ENCODE measurements at regions not wholly inside any gene's neighbourhood (a gene's known extent, or its start where the extent isn't known, plus 50 kb on each side); places are given as distances from the start of the nearest gene placed in this dataset.

DNA sequence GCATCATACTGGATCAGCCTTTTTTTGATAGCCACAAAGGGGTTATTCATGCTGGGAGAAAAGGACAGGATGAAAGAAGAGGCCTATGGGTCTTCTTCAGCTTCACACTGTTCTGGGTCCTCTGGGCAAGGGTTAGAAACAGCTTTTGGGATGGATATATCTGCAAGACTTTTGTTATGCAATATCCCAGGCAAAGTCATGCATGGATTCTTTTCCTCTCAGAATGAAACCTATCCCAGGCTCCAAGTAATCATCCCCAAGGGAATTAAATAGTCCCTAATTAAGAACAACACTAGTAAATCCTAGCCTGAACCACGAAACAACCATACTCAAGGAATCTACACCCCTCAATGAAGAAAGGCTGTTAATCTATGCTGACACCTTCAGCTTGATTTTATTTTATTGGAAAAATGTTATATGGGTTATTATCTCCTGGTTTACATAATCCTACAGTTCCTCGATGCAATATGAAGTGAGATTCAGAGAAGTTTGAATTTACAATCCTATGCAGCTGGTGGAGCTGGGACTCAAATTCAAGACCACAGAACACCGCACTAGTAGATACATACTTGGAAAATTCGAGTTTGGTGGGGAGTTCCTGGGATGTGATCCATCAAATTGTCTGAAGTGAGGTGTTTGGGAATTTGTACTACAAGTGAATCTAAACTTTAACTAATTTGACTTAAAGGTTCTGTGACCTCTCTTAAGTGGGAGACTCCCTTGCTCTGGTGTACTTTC lies 338.6 kb downstream of the TBX15 start:
- no peak overlapping the region for H3K4me2 ChIP-seq (ENCODE audit: low read depth, low read length, poor library complexity, severe bottlenecking)
- H3K4me1 ChIP-seq (ENCODE audit: low read length): no peaks in the 10 kb centered on the region
- no peak overlapping the region for H3K9ac ChIP-seq (ENCODE audit: low read length)
- H3K79me2 ChIP-seq (ENCODE audit: low read length): no peaks in the 10 kb centered on the region
- H4K20me1 ChIP-seq (ENCODE audit: insufficient read depth, low read depth, low read length): no peaks in the 10 kb centered on the region
- H3K27ac ChIP-seq (ENCODE audit: low read length): no peak overlapping the region
- H2AFZ ChIP-seq (ENCODE audit: low read length): no peak overlapping the region
- no peaks in the 10 kb centered on the region for H3K9me2 ChIP-seq (replicated peaks; ENCODE audit: insufficient read depth, low read length)
- H3K9me3 ChIP-seq (ENCODE audit: low read length): no peaks in the 10 kb centered on the region
- DNase-seq: no peak
- H3K27me3 ChIP-seq (ENCODE audit: low read length): 0 out of 2 replicates have a peak, but pooled peaks cover 4% of the 10 kb centered on the region
- H3K36me3 ChIP-seq (ENCODE audit: insufficient read depth, low read length): no peaks in the 10 kb centered on the region
- H3K4me3 ChIP-seq (ENCODE audit: low read length): no peak overlapping the region

DNA sequence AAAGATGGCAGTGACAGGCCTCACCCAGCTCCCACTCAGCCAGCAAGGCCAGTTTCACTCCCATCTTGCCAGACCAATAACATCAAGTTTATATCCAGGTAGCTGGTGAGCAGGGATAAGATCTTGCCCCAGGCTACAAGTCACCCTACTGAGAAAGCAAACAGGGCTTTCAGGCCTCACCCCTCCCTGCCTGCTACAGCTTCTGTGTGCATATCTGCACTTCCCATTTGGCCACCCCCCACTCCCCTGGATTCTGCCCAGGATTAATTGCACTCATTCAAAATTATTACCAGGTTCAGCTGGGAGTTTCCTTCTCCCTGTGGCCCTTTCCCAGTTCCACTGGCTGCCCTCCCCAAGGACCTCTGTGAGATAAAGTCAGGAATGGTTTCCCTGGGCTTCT lies 352.1 kb downstream of the TBX15 start:
- H3K27me3 ChIP-seq (ENCODE audit: low read length): no peaks in the 10 kb centered on the region
- no peaks in the 10 kb centered on the region for H3K79me2 ChIP-seq (ENCODE audit: low read length)
- H3K4me1 ChIP-seq (ENCODE audit: low read length): no peaks in the 10 kb centered on the region
- no peak overlapping the region for H3K4me2 ChIP-seq (ENCODE audit: low read depth, low read length, poor library complexity, severe bottlenecking)
- no peak overlapping the region for H3K4me3 ChIP-seq (ENCODE audit: low read length)
- no peak for DNase-seq
- H3K9me3 ChIP-seq (ENCODE audit: low read length): no peaks in the 10 kb centered on the region
- H4K20me1 ChIP-seq (ENCODE audit: insufficient read depth, low read depth, low read length): no peaks in the 10 kb centered on the region
- H3K9me2 ChIP-seq (replicated peaks; ENCODE audit: insufficient read depth, low read length): no peaks in the 10 kb centered on the region; the same call in 1 of the 2 replicates
- H2AFZ ChIP-seq (ENCODE audit: low read length): no peak overlapping the region
- no peaks in the 10 kb centered on the region for H3K36me3 ChIP-seq (ENCODE audit: insufficient read depth, low read length)
- H3K9ac ChIP-seq (ENCODE audit: low read length): no peak overlapping the region
- no peak overlapping the region for H3K27ac ChIP-seq (ENCODE audit: low read length)

DNA sequence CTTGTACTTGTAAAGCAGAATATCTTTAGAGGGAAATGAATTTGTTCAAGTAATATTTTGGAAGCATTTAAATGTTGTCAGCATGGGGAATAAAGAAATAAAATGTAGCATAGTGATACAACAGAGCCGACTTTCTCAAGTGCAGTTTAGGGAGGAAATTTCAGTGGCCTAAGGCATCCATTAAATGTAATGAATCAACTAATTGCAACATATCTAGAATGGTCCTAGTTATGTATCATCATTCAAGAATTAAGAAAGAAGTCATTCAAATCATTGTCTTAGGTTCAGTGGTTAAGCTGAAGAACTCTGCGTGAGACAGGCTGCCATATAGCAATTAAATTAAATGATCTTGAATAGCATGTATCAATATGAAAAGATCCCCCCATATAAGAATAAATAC lies 360.7 kb downstream of the TBX15 start:
- Histone ChIP-seq H3K9me3 (ENCODE audit: low read length) (no peaks in the 10 kb centered on the region), H3K4me1 (ENCODE audit: low read length) (no peaks in the 10 kb centered on the region), H3K9ac (ENCODE audit: low read length) (no peak overlapping the region), H3K9me2 (replicated peaks; ENCODE audit: insufficient read depth, low read length) (no peaks in the 10 kb centered on the region), H3K36me3 (ENCODE audit: insufficient read depth, low read length) (no peaks in the 10 kb centered on the region), H2AFZ (ENCODE audit: low read length) (no peak overlapping the region), H3K79me2 (ENCODE audit: low read length) (no peaks in the 10 kb centered on the region), H3K4me2 (ENCODE audit: low read depth, low read length, poor library complexity, severe bottlenecking) (no peak overlapping the region), H3K27ac (ENCODE audit: low read length) (no peak overlapping the region), H3K27me3 (ENCODE audit: low read length) (no peaks in the 10 kb centered on the region), H3K4me3 (ENCODE audit: low read length) (no peak overlapping the region), H4K20me1 (ENCODE audit: insufficient read depth, low read depth, low read length) (no peaks in the 10 kb centered on the region)
- no peak for DNase-seq

DNA sequence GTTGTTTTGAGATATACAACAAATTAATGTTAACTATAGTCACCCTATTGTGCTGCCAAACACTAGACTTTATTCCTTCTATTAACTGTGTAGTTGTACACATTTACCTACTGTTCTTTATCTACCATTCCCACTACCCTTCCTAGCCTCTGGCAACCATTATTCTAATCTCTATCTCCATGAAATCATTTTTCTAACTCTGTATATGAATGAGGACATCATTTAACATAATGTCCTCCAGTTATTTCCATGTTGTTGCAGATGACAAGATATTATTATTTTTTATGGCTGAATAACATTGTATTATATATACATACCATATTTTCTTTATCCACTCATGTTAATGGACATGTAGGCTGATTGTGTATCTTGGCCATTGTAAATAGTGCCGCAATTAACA lies 366.3 kb downstream of the TBX15 start:
- H3K36me3 ChIP-seq (ENCODE audit: insufficient read depth, low read length): no peaks in the 10 kb centered on the region
- H2AFZ ChIP-seq (ENCODE audit: low read length): no peak overlapping the region
- no peak overlapping the region for H3K4me3 ChIP-seq (ENCODE audit: low read length)
- H3K79me2 ChIP-seq (ENCODE audit: low read length): no peaks in the 10 kb centered on the region
- H3K4me2 ChIP-seq (ENCODE audit: low read depth, low read length, poor library complexity, severe bottlenecking): no peak overlapping the region
- no peak for DNase-seq
- H3K27ac ChIP-seq (ENCODE audit: low read length): no peak overlapping the region
- no peak overlapping the region for H3K9ac ChIP-seq (ENCODE audit: low read length)
- H4K20me1 ChIP-seq (ENCODE audit: insufficient read depth, low read depth, low read length): no peaks in the 10 kb centered on the region
- no peaks in the 10 kb centered on the region for H3K9me2 ChIP-seq (replicated peaks; ENCODE audit: insufficient read depth, low read length)
- H3K4me1 ChIP-seq (ENCODE audit: low read length): no peaks in the 10 kb centered on the region
- no peaks in the 10 kb centered on the region for H3K9me3 ChIP-seq (ENCODE audit: low read length)
- H3K27me3 ChIP-seq (ENCODE audit: low read length): no peaks in the 10 kb centered on the region

GRCh38 chr1:118618618-118619340 lies 369.4 kb downstream of the TBX15 start:
- Histone ChIP-seq H3K4me2 (ENCODE audit: low read depth, low read length, poor library complexity, severe bottlenecking) (no peak overlapping the region), H3K27me3 (ENCODE audit: low read length) (no peaks in the 10 kb centered on the region), H2AFZ (ENCODE audit: low read length) (no peak overlapping the region), H3K9ac (ENCODE audit: low read length) (no peak overlapping the region), H4K20me1 (ENCODE audit: insufficient read depth, low read depth, low read length) (no peaks in the 10 kb centered on the region), H3K9me2 (replicated peaks; ENCODE audit: insufficient read depth, low read length) (no peaks in the 10 kb centered on the region), H3K4me1 (ENCODE audit: low read length) (no peaks in the 10 kb centered on the region), H3K36me3 (ENCODE audit: insufficient read depth, low read length) (no peaks in the 10 kb centered on the region), H3K79me2 (ENCODE audit: low read length) (no peaks in the 10 kb centered on the region), H3K9me3 (ENCODE audit: low read length) (no peaks in the 10 kb centered on the region), H3K27ac (ENCODE audit: low read length) (no peak overlapping the region), H3K4me3 (ENCODE audit: low read length) (no peak overlapping the region)
- no peak for DNase-seq

DNA sequence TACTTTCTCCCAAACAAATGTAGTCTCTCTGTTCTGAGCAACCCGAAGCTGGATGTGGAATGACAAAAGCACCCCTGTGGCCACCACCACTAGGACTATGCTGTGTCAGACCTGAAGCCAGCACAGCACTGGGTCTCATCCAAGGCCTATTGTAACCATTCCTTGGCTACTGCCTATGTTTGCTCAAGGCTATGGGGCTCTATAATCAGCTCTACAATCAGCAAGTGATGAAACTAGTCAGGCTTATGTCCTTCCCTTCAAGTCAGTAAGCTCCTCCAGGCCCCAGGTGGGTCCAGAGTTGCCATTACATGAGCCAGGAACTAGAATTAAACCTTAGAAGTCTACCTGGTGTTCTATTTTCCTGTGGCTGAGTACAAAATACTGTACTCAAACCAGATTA lies 370.2 kb downstream of the TBX15 start:
- Histone ChIP-seq H3K27me3 (ENCODE audit: low read length) (no peaks in the 10 kb centered on the region), H3K9me3 (ENCODE audit: low read length) (no peaks in the 10 kb centered on the region), H3K4me1 (ENCODE audit: low read length) (no peaks in the 10 kb centered on the region), H2AFZ (ENCODE audit: low read length) (no peak overlapping the region), H4K20me1 (ENCODE audit: insufficient read depth, low read depth, low read length) (no peaks in the 10 kb centered on the region), H3K79me2 (ENCODE audit: low read length) (no peaks in the 10 kb centered on the region), H3K4me3 (ENCODE audit: low read length) (no peak overlapping the region), H3K4me2 (ENCODE audit: low read depth, low read length, poor library complexity, severe bottlenecking) (no peak overlapping the region), H3K9me2 (replicated peaks; ENCODE audit: insufficient read depth, low read length) (no peaks in the 10 kb centered on the region), H3K27ac (ENCODE audit: low read length) (no peak overlapping the region), H3K9ac (ENCODE audit: low read length) (no peak overlapping the region), H3K36me3 (ENCODE audit: insufficient read depth, low read length) (no peaks in the 10 kb centered on the region)
- DNase-seq: no peak

- no peaks in the 10 kb centered on the region for H3K36me3 ChIP-seq (ENCODE audit: insufficient read depth, low read length)
- H3K9me2 ChIP-seq (replicated peaks; ENCODE audit: insufficient read depth, low read length): no peaks in the 10 kb centered on the region
- no peak overlapping the region for H2AFZ ChIP-seq (ENCODE audit: low read length)
- H4K20me1 ChIP-seq (ENCODE audit: insufficient read depth, low read depth, low read length): no peaks in the 10 kb centered on the region
- H3K27me3 ChIP-seq (ENCODE audit: low read length): no peaks in the 10 kb centered on the region
- no peaks in the 10 kb centered on the region for H3K79me2 ChIP-seq (ENCODE audit: low read length)
- no peak for DNase-seq
- no peak overlapping the region for H3K4me3 ChIP-seq (ENCODE audit: low read length)
- H3K9ac ChIP-seq (ENCODE audit: low read length): no peak overlapping the region
- no peak overlapping the region for H3K4me2 ChIP-seq (ENCODE audit: low read depth, low read length, poor library complexity, severe bottlenecking)
- H3K9me3 ChIP-seq (ENCODE audit: low read length): no peaks in the 10 kb centered on the region
- H3K27ac ChIP-seq (ENCODE audit: low read length): no peak overlapping the region
- no peaks in the 10 kb centered on the region for H3K4me1 ChIP-seq (ENCODE audit: low read length)
Observed at GRCh38 chr1:118615066-118615465, 373.1 kb downstream of the TBX15 start.

- Histone ChIP-seq H3K27ac (ENCODE audit: low read length) (no peak overlapping the region), H3K4me1 (ENCODE audit: low read length) (no peaks in the 10 kb centered on the region), H4K20me1 (ENCODE audit: insufficient read depth, low read depth, low read length) (no peaks in the 10 kb centered on the region), H3K9ac (ENCODE audit: low read length) (no peak overlapping the region), H3K79me2 (ENCODE audit: low read length) (no peaks in the 10 kb centered on the region), H3K27me3 (ENCODE audit: low read length) (no peaks in the 10 kb centered on the region), H2AFZ (ENCODE audit: low read length) (no peak overlapping the region), H3K4me2 (ENCODE audit: low read depth, low read length, poor library complexity, severe bottlenecking) (no peak overlapping the region), H3K4me3 (ENCODE audit: low read length) (no peak overlapping the region), H3K9me2 (replicated peaks; ENCODE audit: insufficient read depth, low read length) (no peaks in the 10 kb centered on the region), H3K9me3 (ENCODE audit: low read length) (no peaks in the 10 kb centered on the region), H3K36me3 (ENCODE audit: insufficient read depth, low read length) (no peaks in the 10 kb centered on the region)
- no peak for DNase-seq
Observed at GRCh38 chr1:118589238-118589846, 398.8 kb downstream of the TBX15 start.

Data from Karpas-422 (cell line).